Cardiac muscle cell (in vitro differentiated cells and primary cell): ENCODE measurements at regions not wholly inside any gene's neighbourhood (a gene's known extent, or its start where the extent isn't known, plus 50 kb on each side); places are given as distances from the start of the nearest gene placed in this dataset.

Source experiments
- DNase-seq, 2 donors: peaks; one replicate each; pipeline versions ENCODE4 v3.0.0 to v3.0.0-alpha.2; 2010 to 2017; ENCODE audit warnings: low read depth in 1 of 2, low spot score in 1 of 2
- H3K27ac ChIP-seq: fragments of 200-600 bp; sonication (generic); 2 replicates; pipeline ENCODE4 v1.5.1; 2016
- H3K27me3 ChIP-seq: fragments of 200-600 bp; sonication (generic); 2 replicates; pipeline ENCODE4 v1.6.0; 2016; ENCODE audit warnings: control low read depth
- H3K36me3 ChIP-seq: fragments of 200-600 bp; sonication (generic); 2 replicates; pipeline ENCODE4 v1.5.1; 2016; ENCODE audit warnings: control low read depth
- H3K4me1 ChIP-seq: fragments of 200-600 bp; sonication (generic); 2 replicates; pipeline ENCODE4 v1.8.1; 2017; ENCODE audit warnings: low read depth, mild to moderate bottlenecking, mixed run types
- H3K4me3 ChIP-seq: fragments of 200-600 bp; sonication (generic); 2 replicates; pipeline ENCODE4 v1.5.1; 2016; ENCODE audit warnings: mild to moderate bottlenecking
- H3K9me3 ChIP-seq: fragments of 200-600 bp; sonication (generic); 2 replicates; pipeline ENCODE4 v1.5.1; 2017; ENCODE audit warnings: low read depth, mild to moderate bottlenecking, control low read depth
- CTCF ChIP-seq: IDR thresholded peaks from 2 replicates; pipeline ENCODE4 v1.5.1; 2012; ENCODE audit warnings: low read depth, mild to moderate bottlenecking, low read length

DNA sequence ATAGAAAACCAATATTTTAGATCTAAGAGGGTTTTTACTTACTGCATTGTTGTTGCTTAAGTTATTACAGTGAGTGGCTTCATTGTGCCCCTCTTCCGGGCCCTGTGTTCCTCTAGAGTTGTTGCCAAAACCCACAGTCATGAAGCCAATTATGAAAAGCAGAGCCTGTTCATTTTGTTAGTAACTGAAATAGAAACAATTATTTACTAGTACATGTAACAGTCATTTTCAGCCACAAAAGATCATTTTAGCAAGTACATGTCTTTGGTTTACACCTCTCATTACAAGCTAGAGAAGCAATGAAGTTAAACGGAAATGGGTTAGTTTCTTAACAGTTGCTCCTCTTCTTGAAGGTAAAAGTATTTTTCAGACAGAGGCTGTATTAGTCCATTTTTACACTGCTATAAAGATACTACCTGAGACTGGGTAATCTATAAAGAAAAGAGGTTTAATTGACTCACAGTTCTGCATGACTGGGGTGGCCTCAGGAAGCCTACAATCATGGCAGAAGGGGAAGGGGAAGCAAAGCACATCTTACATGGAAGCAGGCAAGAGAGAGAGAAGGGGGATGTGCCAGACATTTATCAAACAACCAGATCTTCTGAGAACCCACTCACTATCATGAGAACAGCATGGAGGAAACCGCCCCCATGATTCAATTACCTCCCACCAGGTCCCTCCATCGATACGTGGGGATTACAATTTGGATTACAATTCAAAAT, 380.5 kb downstream of the SFMBT2 start:
- H3K27me3 ChIP-seq = no peaks in the 10 kb centered on the region
- no peak overlapping the region for H3K4me3 ChIP-seq
- DNase-seq = no peak
- H3K9me3 ChIP-seq = no peaks in the 10 kb centered on the region
- H3K27ac ChIP-seq = no peak overlapping the region
- H3K36me3 ChIP-seq = no peaks in the 10 kb centered on the region
- no peaks in the 10 kb centered on the region for H3K4me1 ChIP-seq
- no peak for TF ChIP-seq CTCF

GRCh38 chr10:7029672-7030071, 381.2 kb downstream of the SFMBT2 start:
- no peak for TF ChIP-seq CTCF
- Histone ChIP-seq H3K36me3 (no peaks in the 10 kb centered on the region), H3K4me3 (no peak overlapping the region), H3K9me3 (no peaks in the 10 kb centered on the region), H3K4me1 (no peaks in the 10 kb centered on the region), H3K27me3 (no peaks in the 10 kb centered on the region), H3K27ac (no peak overlapping the region)
- DNase-seq = no peak

DNA sequence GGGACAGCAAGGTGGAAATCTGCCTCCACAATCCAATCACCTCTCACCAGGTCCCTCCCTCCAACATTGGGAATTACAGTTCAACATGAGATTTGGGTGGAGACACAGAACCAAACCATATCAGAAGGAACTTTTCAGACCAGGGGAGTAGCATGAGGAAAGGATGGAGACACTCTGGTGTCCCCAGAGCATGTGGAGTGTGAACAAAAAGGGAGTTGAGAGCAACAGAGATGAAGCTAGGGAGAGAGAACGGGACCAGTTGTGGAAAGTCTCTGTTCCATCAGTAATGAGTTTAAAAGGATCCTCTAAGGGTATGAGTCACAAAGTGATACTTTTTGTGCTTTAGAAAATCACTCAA, 382.0 kb downstream of the SFMBT2 start:
- no peak for TF ChIP-seq CTCF
- Histone ChIP-seq H3K27ac (no peak overlapping the region), H3K4me3 (no peak overlapping the region), H3K36me3 (no peaks in the 10 kb centered on the region), H3K4me1 (no peaks in the 10 kb centered on the region), H3K9me3 (no peaks in the 10 kb centered on the region), H3K27me3 (no peaks in the 10 kb centered on the region)
- no peak for DNase-seq

DNA sequence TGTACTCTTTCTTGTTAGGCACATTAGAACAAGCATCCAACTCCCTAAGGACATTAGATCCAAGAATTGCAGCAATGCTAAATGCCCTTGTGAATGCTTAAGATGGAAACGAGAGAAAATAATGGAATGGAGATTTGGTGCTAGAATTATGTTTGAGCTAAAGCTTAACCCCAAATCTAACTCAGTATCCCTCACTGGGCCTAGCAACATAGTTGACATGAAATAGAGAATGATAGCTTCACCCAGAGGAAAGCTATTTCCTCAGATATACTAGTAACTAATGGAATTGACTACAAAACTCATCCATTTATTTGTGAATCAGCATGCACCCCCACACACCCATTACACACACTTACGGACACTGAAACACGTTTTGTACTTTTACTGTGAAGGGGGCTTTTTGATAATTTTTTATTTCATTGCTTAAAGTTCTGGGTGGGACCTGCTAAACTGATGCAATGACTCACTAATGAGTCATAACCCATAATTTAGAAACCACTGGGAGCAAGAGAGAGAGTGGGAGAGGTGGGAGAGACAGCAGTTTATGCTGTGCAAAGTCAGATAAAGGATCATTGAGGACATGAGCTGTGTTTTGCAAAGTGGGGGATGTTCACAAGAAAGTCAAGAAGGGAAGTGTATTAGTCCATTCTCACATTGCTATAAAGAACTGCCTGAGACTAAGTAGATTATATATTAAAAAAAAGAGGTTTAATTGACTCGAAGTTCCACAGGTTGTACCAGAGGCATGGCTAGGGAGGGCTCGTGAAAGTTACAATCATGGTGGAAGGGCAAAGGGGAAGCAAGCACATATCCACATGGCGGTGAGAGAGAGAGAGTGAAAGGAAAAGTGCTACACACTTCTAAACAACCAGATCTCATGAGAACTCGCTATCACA, 382.7 kb downstream of the SFMBT2 start:
- no peak for TF ChIP-seq CTCF
- Histone ChIP-seq H3K27me3 (no peaks in the 10 kb centered on the region), H3K4me3 (no peak overlapping the region), H3K9me3 (no peaks in the 10 kb centered on the region), H3K36me3 (no peaks in the 10 kb centered on the region), H3K4me1 (no peaks in the 10 kb centered on the region), H3K27ac (no peak overlapping the region)
- DNase-seq = peak in 1 of 2 donors; percentile 40

DNA sequence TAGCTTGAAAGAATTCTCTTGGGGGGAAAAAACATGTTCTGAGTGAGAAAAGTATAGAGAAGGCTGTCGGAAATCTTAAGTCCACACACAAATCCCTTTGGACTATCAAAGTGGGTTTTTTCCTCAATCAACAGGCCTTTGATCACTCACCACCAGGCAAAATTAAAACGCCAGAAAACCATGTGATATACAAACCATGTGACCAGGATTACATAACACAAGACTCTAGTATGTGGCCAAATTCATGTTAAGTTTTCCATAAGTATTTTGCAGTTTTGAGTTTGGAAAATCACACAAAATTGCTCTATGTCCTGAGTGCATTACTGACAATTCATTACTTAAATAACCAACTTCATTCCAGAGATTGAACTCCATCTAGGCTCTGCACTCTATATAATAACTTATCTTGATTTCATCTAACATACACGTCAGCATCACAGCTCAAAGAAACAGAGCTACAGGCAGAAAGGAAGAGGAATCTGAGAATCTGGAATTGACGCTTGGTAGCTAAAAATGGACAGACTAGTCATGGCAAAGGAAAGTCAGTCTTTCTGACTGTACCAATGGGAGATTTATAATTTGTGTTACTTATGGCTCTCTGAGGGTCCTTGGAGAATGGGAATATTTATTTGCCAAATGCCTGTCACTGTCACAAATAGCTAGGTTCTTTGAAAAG, 383.5 kb downstream of the SFMBT2 start:
- no peak for DNase-seq
- H3K4me1 ChIP-seq = no peaks in the 10 kb centered on the region
- H3K4me3 ChIP-seq = no peak overlapping the region
- H3K27me3 ChIP-seq = no peaks in the 10 kb centered on the region
- H3K27ac ChIP-seq = no peak overlapping the region
- no peak for TF ChIP-seq CTCF
- no peaks in the 10 kb centered on the region for H3K36me3 ChIP-seq
- H3K9me3 ChIP-seq = no peaks in the 10 kb centered on the region
